Esophagus muscularis mucosa (tissue), 4 donors: ENCODE measurements at regions not wholly inside any gene's neighbourhood (a gene's known extent, or its start where the extent isn't known, plus 50 kb on each side); places are given as distances from the start of the nearest gene placed in this dataset.

ENCODE experiments used
- DNase-seq: peaks from one replicate; pipeline ENCODE4 v3.0.0-alpha.2; 2017; ENCODE audit errors: extremely low spot score
- H3K27ac ChIP-seq, 4 donors: fragments of 200-600 bp; sonication (generic); replicated peaks in 1 of 4; 1 replicate in 3 of 4; 2 replicates in 1 of 4; pipeline ENCODE4 v1.5.1; 2016 to 2019; ENCODE audit warnings: mild to moderate bottlenecking in 1 of 4
- H3K27me3 ChIP-seq, 4 donors: fragments of 200-600 bp; sonication (generic); one replicate each; pipeline versions ENCODE4 v1.5.1 to v1.6.0; 2016 to 2019
- H3K36me3 ChIP-seq, 4 donors: fragments of 200-600 bp; sonication (generic); one replicate each; pipeline ENCODE4 v1.5.1; 2016 to 2019
- H3K4me1 ChIP-seq, 4 donors: fragments of 200-600 bp; sonication (generic); one replicate each; pipeline ENCODE4 v1.5.1; 2016 to 2019
- H3K4me3 ChIP-seq, 4 donors: fragments of 200-600 bp; sonication (generic); 1 replicate in 2 of 4; 2 replicates in 2 of 4; pipeline ENCODE4 v1.5.1; 2016 to 2019; ENCODE audit warnings: mild to moderate bottlenecking in 4 of 4, moderate library complexity in 1 of 4
- H3K9me3 ChIP-seq, 4 donors: fragments of 200-600 bp; sonication (generic); 1 replicate in 3 of 4; 2 replicates in 1 of 4; pipeline ENCODE4 v1.5.1; 2016 to 2019
- EP300 ChIP-seq: sonication (generic); formaldehyde crosslinking; IDR thresholded peaks from one replicate; pipeline ENCODE4 v1.6.1; 2017; ENCODE audit warnings: antibody characterized with exemption
- POLR2A ChIP-seq: fragments of 450-650 bp; IDR thresholded peaks from one replicate; pipeline ENCODE4 v1.6.1; 2017; ENCODE audit warnings: antibody characterized with exemption, moderate library complexity, mild to moderate bottlenecking, low read depth
- POLR2AphosphoS5 ChIP-seq, 2 donors: sonication (generic); formaldehyde crosslinking; IDR thresholded peaks; one replicate each; pipeline ENCODE4 v1.6.1; 2017; ENCODE audit warnings: antibody characterized with exemption in 2 of 2
- WGBS: methylation state at CpG from one replicate; pipeline ENCODE4 v1.1.5; 2018; 5-methylcytosine and 5-hydroxymethylcytosine counted together
- intact Hi-C: fragments of 100-400 bp; cut with DNase I; formaldehyde crosslinking; loops from one replicate; pipeline ENCODE4 v1.15.1; 2023
- TF ChIP-seq, protein P1 (sequence below), 3 experiments: fragments of 200-600 bp in 2 of 3; fragments of 450-650 bp in 1 of 3; sonication (generic) in 2 of 3; IDR thresholded peaks; one replicate each; pipeline ENCODE4 v1.5.1; 2017 to 2019; ENCODE audit warnings: antibody characterized with exemption in 3 of 3, mild to moderate bottlenecking in 2 of 3, moderate library complexity in 1 of 3

GRCh38 chr22:48153726-48154125, 1391.3 kb downstream of the TBC1D22A start:
- intact Hi-C loops: no loop called here
- TF ChIP-seq, protein P1, sequence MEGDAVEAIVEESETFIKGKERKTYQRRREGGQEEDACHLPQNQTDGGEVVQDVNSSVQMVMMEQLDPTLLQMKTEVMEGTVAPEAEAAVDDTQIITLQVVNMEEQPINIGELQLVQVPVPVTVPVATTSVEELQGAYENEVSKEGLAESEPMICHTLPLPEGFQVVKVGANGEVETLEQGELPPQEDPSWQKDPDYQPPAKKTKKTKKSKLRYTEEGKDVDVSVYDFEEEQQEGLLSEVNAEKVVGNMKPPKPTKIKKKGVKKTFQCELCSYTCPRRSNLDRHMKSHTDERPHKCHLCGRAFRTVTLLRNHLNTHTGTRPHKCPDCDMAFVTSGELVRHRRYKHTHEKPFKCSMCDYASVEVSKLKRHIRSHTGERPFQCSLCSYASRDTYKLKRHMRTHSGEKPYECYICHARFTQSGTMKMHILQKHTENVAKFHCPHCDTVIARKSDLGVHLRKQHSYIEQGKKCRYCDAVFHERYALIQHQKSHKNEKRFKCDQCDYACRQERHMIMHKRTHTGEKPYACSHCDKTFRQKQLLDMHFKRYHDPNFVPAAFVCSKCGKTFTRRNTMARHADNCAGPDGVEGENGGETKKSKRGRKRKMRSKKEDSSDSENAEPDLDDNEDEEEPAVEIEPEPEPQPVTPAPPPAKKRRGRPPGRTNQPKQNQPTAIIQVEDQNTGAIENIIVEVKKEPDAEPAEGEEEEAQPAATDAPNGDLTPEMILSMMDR (IDR thresholded peaks at IDR 0.05): no peak
- TF ChIP-seq EP300: no peak
- TF ChIP-seq POLR2AphosphoS5 (IDR thresholded peaks at IDR 0.05): no peak
- TF ChIP-seq POLR2A: no peak
- 80% methylated on average over 4 of the region's 10 CpGs for WGBS

GRCh38 chr22:48152916-48153315, 1390.5 kb downstream of the TBC1D22A start:
- Histone ChIP-seq H3K4me1 (no peaks in the 10 kb centered on the region), H3K27ac (no peak overlapping the region), H3K36me3 (no peaks in the 10 kb centered on the region), H3K9me3 (peaks cover 0 to 7% (median 0%) of the 10 kb centered on the region in 4 donors), H3K4me3 (no peak overlapping the region), H3K27me3 (peaks cover 0 to 31% (median 0%) of the 10 kb centered on the region in 4 donors)
- TF ChIP-seq, protein P1 (IDR thresholded peaks at IDR 0.05): no peak
- TF ChIP-seq POLR2AphosphoS5 (IDR thresholded peaks at IDR 0.05): no peak
- TF ChIP-seq EP300: no peak
- TF ChIP-seq POLR2A: no peak
- DNase-seq: no peak
- intact Hi-C loops: no loop called here
- WGBS: 74% methylated on average over 15 of the region's 16 CpGs

More at GRCh38 chr22:48153726-48154125, 1391.3 kb downstream of the TBC1D22A start:
- H3K4me3 ChIP-seq: no peak overlapping the region
- no peak for DNase-seq
- H3K4me1 ChIP-seq: no peaks in the 10 kb centered on the region
- peaks cover 0 to 10% (median 0%) of the 10 kb centered on the region in 4 donors for H3K9me3 ChIP-seq
- H3K27me3 ChIP-seq: peaks cover 0 to 26% (median 0%) of the 10 kb centered on the region in 4 donors
- no peaks in the 10 kb centered on the region for H3K36me3 ChIP-seq
- H3K27ac ChIP-seq: no peak overlapping the region

- Histone ChIP-seq H3K4me1 (no peaks in the 10 kb centered on the region), H3K4me3 (no peak overlapping the region), H3K36me3 (no peaks in the 10 kb centered on the region), H3K9me3 (peaks cover 0 to under 1% (median 0%) of the 10 kb centered on the region in 4 donors), H3K27ac (no peak overlapping the region), H3K27me3 (peaks cover 0 to 34% (median 0%) of the 10 kb centered on the region in 4 donors)
- 45% methylated on average over 6 of the region's 16 CpGs for WGBS
- intact Hi-C loops: no loop called here
- DNase-seq: no peak
- TF ChIP-seq POLR2A (no peak), POLR2AphosphoS5 (IDR thresholded peaks at IDR 0.05) (no peak), EP300 (no peak)
- TF ChIP-seq, protein P1 (IDR thresholded peaks at IDR 0.05): no peak
These were observed 1389.8 kb downstream of the TBC1D22A start for GRCh38 chr22:48152164-48152775.

DNA sequence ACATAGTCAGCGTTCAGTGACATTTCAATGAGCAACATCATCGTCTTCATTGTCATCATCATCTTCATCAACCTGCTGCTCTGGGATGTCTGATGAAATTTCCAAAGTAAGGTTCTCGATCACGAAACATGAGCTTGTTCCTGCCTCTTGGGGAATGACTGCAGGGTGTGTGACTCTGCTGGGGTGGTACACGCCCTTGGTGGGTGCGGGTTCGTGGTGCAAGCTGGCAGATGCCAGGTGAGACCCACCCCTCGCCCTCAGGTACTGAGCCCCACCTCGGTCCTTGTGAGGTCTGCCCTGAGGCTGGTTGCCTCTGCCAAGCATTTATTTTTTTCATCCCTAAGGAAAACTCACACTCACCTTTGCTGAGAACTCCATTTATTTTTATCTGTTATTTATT, 1389.2 kb downstream of the TBC1D22A start:
- WGBS: 90% methylated on average over 9 of the region's 9 CpGs
- TF ChIP-seq POLR2AphosphoS5 (IDR thresholded peaks at IDR 0.05) (no peak), EP300 (no peak), POLR2A (no peak)
- TF ChIP-seq, protein P1 (IDR thresholded peaks at IDR 0.05): no peak
- H3K4me3 ChIP-seq: no peak overlapping the region
- intact Hi-C loops: no loop called here
- no peaks in the 10 kb centered on the region for H3K36me3 ChIP-seq
- no peaks in the 10 kb centered on the region for H3K4me1 ChIP-seq
- no peak overlapping the region for H3K27ac ChIP-seq
- no peak for DNase-seq
- H3K9me3 ChIP-seq: no peaks in the 10 kb centered on the region
- H3K27me3 ChIP-seq: peaks cover 0 to 39% (median 0%) of the 10 kb centered on the region in 4 donors

DNA sequence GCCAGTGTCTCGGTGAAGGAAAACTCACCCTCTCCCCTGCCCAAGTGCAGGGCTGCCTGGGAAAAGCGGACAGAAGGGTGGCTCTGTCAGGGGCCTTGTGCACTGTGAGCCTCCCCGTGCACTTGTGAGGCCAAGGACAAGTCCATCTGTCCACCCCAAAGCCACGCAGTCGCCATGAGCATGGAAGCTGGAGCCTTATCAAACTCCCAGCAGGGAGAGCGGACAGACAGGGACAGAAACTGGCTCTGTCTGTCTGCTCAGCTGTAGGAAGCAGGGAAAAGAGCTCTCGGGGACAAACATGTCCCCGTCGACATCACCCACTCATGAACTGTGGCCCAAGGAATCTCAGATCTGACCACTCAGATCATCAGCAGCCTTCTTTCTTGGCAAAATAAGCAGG, 1385.4 kb downstream of the TBC1D22A start:
- TF ChIP-seq EP300: no peak
- no peak overlapping the region for H3K27ac ChIP-seq
- no peaks in the 10 kb centered on the region for H3K4me1 ChIP-seq
- no peaks in the 10 kb centered on the region for H3K36me3 ChIP-seq
- no peak overlapping the region for H3K4me3 ChIP-seq
- intact Hi-C loops: no loop called here
- DNase-seq: no peak
- WGBS: 64% methylated on average over 7 of the region's 9 CpGs
- peaks cover 0 to 62% (median 0%) of the 10 kb centered on the region in 4 donors for H3K27me3 ChIP-seq
- H3K9me3 ChIP-seq: no peaks in the 10 kb centered on the region
